ENCODE measurements at regions not wholly inside any gene's neighbourhood (a gene's known extent, or its start where the extent isn't known, plus 50 kb on each side); places are given as distances from the start of the nearest gene placed in this dataset.

- Histone ChIP-seq H3K9me3 (ENCODE audit: control extremely low read depth in 1 of 5, control insufficient read depth in 4 of 5, insufficient read depth in 2 of 5, low read depth in 1 of 5, low read length in 4 of 5) (no peaks in the 10 kb centered on the region), H3K27ac (ENCODE audit: insufficient read depth in 1 of 2, low read depth in 1 of 2, low read length in 2 of 2, poor library complexity in 1 of 2, severe bottlenecking in 2 of 2) (no peak overlapping the region), H3K4me3 (ENCODE audit: control insufficient read depth in 1 of 7, extremely low read depth in 1 of 7, insufficient read depth in 4 of 7, low read depth in 2 of 7, low read length in 6 of 7) (no peak overlapping the region), H3K4me1 (ENCODE audit: control extremely low read depth in 1 of 4, control insufficient read depth in 4 of 4, insufficient read depth in 4 of 4, low read length in 3 of 4) (no peaks in the 10 kb centered on the region), H3K27me3 (replicated peaks in 2 of 5; ENCODE audit: control insufficient read depth in 4 of 5, insufficient read depth in 5 of 5, low read length in 4 of 5) (no peaks in the 10 kb centered on the region), H3K36me3 (ENCODE audit: control insufficient read depth in 4 of 4, insufficient read depth in 4 of 4, low read length in 3 of 4) (no peaks in the 10 kb centered on the region)
- WGBS (ENCODE audit: insufficient coverage) = 60% methylated on average over 1 of the region's 4 CpGs
- ChIA-PET POLR2A (no interaction called here), CTCF (no interaction called here)
- no peak for DNase-seq
Measured at GRCh38 chr20:52867305-52867704, 104.9 kb upstream of the TSHZ2 start.

DNA sequence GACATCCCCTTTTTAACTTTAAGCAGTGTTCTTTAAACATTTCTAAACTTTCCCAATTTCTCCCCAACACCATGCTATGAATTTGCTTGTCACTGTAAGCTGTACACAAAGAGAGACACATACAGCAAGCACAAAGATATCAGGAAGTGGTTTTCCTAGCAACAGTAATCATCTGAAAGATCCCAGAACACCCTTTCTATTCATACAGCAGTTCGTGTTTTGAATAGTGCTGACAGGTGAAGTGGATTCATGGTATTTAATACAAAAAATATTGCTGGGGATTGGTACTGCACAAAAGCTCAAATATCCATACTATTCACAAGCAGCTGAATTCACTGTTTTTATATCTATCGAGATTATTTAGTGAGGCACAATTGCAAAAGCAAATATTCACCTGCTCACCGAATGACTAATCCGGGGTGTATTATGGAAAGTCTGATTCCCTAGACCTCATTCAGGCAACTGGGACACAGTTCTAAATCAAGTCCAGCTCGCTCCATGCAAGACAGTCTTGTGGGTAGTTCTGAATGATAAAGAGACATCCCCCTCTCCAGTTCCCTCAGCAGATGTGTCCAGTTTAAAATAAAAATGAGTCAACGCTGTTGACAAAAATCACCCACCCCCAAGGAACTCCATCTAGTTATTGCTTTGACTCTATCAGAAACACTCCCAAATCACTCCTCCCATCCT is 107.1 kb upstream of the TSHZ2 start:
- H3K27me3 ChIP-seq (replicated peaks in 2 of 5; ENCODE audit: control insufficient read depth in 4 of 5, insufficient read depth in 5 of 5, low read length in 4 of 5) = no peaks in the 10 kb centered on the region
- no peaks in the 10 kb centered on the region for H3K36me3 ChIP-seq (ENCODE audit: control insufficient read depth in 4 of 4, insufficient read depth in 4 of 4, low read length in 3 of 4)
- WGBS (ENCODE audit: insufficient coverage) = 90% methylated on average over 3 of the region's 6 CpGs
- H3K4me1 ChIP-seq (ENCODE audit: control extremely low read depth in 1 of 4, control insufficient read depth in 4 of 4, insufficient read depth in 4 of 4, low read length in 3 of 4) = no peaks in the 10 kb centered on the region
- POLR2A ChIA-PET = no interaction called here
- no peaks in the 10 kb centered on the region for H3K9me3 ChIP-seq (ENCODE audit: control extremely low read depth in 1 of 5, control insufficient read depth in 4 of 5, insufficient read depth in 2 of 5, low read depth in 1 of 5, low read length in 4 of 5)
- no peak overlapping the region for H3K4me3 ChIP-seq (ENCODE audit: control insufficient read depth in 1 of 7, extremely low read depth in 1 of 7, insufficient read depth in 4 of 7, low read depth in 2 of 7, low read length in 6 of 7)
- no peak for DNase-seq
- CTCF ChIA-PET = interaction anchor here (0.6 kb wide), 1 partner anchor 69 kb away, joined by 3 read pairs; no protein-coding TSS in a partner anchor
- no peak overlapping the region for H3K27ac ChIP-seq (ENCODE audit: insufficient read depth in 1 of 2, low read depth in 1 of 2, low read length in 2 of 2, poor library complexity in 1 of 2, severe bottlenecking in 2 of 2)

- Histone ChIP-seq H3K4me1 (ENCODE audit: control extremely low read depth in 1 of 4, control insufficient read depth in 4 of 4, insufficient read depth in 4 of 4, low read length in 3 of 4) (no peaks in the 10 kb centered on the region), H3K36me3 (ENCODE audit: control insufficient read depth in 4 of 4, insufficient read depth in 4 of 4, low read length in 3 of 4) (no peaks in the 10 kb centered on the region), H3K4me3 (ENCODE audit: control insufficient read depth in 1 of 7, extremely low read depth in 1 of 7, insufficient read depth in 4 of 7, low read depth in 2 of 7, low read length in 6 of 7) (no peak overlapping the region), H3K9me3 (ENCODE audit: control extremely low read depth in 1 of 5, control insufficient read depth in 4 of 5, insufficient read depth in 2 of 5, low read depth in 1 of 5, low read length in 4 of 5) (no peaks in the 10 kb centered on the region), H3K27ac (ENCODE audit: insufficient read depth in 1 of 2, low read depth in 1 of 2, low read length in 2 of 2, poor library complexity in 1 of 2, severe bottlenecking in 2 of 2) (no peak overlapping the region), H3K27me3 (replicated peaks in 2 of 5; ENCODE audit: control insufficient read depth in 4 of 5, insufficient read depth in 5 of 5, low read length in 4 of 5) (no peaks in the 10 kb centered on the region)
- no peak for DNase-seq
- ChIA-PET CTCF (no interaction called here), POLR2A (no interaction called here)
- 90% methylated on average over 4 of the region's 8 CpGs for WGBS (ENCODE audit: insufficient coverage)
Measured at GRCh38 chr20:52859156-52859876, 112.8 kb upstream of the TSHZ2 start.

DNA sequence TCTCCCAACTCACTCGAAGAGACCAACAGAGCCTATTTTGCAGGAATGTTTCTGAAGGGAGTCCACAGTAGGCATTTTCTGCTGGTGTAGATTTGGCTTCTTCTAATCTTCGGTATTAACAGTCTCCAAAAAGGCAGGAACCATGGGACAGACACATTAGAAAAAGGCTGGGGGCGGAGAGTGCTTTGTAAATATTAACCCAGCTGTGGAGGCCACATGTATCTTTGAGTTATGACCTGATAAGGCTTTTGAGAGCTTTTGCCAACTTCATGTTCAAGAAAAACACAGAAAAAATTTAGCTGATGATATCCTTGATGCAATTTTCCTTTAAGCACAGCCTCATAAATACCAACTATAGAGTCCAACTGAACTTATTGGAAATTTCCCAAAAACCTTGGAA is 119.4 kb upstream of the TSHZ2 start:
- Histone ChIP-seq H3K4me1 (ENCODE audit: control extremely low read depth in 1 of 4, control insufficient read depth in 4 of 4, insufficient read depth in 4 of 4, low read length in 3 of 4) (no peaks in the 10 kb centered on the region), H3K36me3 (ENCODE audit: control insufficient read depth in 4 of 4, insufficient read depth in 4 of 4, low read length in 3 of 4) (no peaks in the 10 kb centered on the region), H3K27ac (ENCODE audit: insufficient read depth in 1 of 2, low read depth in 1 of 2, low read length in 2 of 2, poor library complexity in 1 of 2, severe bottlenecking in 2 of 2) (no peak overlapping the region), H3K4me3 (ENCODE audit: control insufficient read depth in 1 of 7, extremely low read depth in 1 of 7, insufficient read depth in 4 of 7, low read depth in 2 of 7, low read length in 6 of 7) (no peak overlapping the region), H3K27me3 (replicated peaks in 2 of 5; ENCODE audit: control insufficient read depth in 4 of 5, insufficient read depth in 5 of 5, low read length in 4 of 5) (no peaks in the 10 kb centered on the region), H3K9me3 (ENCODE audit: control extremely low read depth in 1 of 5, control insufficient read depth in 4 of 5, insufficient read depth in 2 of 5, low read depth in 1 of 5, low read length in 4 of 5) (no peaks in the 10 kb centered on the region)
- no peak for DNase-seq
- POLR2A ChIA-PET = no interaction called here
- 89% methylated on average over 3 of the region's 3 CpGs for WGBS (ENCODE audit: insufficient coverage)
- CTCF ChIA-PET = no interaction called here

GRCh38 chr20:52847731-52848359 is 124.3 kb upstream of the TSHZ2 start:
- Histone ChIP-seq H3K4me3 (ENCODE audit: control insufficient read depth in 1 of 7, extremely low read depth in 1 of 7, insufficient read depth in 4 of 7, low read depth in 2 of 7, low read length in 6 of 7) (no peak overlapping the region), H3K9me3 (ENCODE audit: control extremely low read depth in 1 of 5, control insufficient read depth in 4 of 5, insufficient read depth in 2 of 5, low read depth in 1 of 5, low read length in 4 of 5) (no peaks in the 10 kb centered on the region), H3K4me1 (ENCODE audit: control extremely low read depth in 1 of 4, control insufficient read depth in 4 of 4, insufficient read depth in 4 of 4, low read length in 3 of 4) (no peaks in the 10 kb centered on the region), H3K27ac (ENCODE audit: insufficient read depth in 1 of 2, low read depth in 1 of 2, low read length in 2 of 2, poor library complexity in 1 of 2, severe bottlenecking in 2 of 2) (no peak overlapping the region), H3K27me3 (replicated peaks in 2 of 5; ENCODE audit: control insufficient read depth in 4 of 5, insufficient read depth in 5 of 5, low read length in 4 of 5) (peaks cover 0 to 2% (median 0%) of the 10 kb centered on the region in 5 experiments), H3K36me3 (ENCODE audit: control insufficient read depth in 4 of 4, insufficient read depth in 4 of 4, low read length in 3 of 4) (no peaks in the 10 kb centered on the region)
- CTCF ChIA-PET = no interaction called here
- DNase-seq = no peak
- 95% methylated on average over 2 of the region's 2 CpGs for WGBS (ENCODE audit: insufficient coverage)
- POLR2A ChIA-PET = no interaction called here

- Histone ChIP-seq H3K4me1 (ENCODE audit: control extremely low read depth in 1 of 4, control insufficient read depth in 4 of 4, insufficient read depth in 4 of 4, low read length in 3 of 4) (no peaks in the 10 kb centered on the region), H3K4me3 (ENCODE audit: control insufficient read depth in 1 of 7, extremely low read depth in 1 of 7, insufficient read depth in 4 of 7, low read depth in 2 of 7, low read length in 6 of 7) (no peak overlapping the region), H3K36me3 (ENCODE audit: control insufficient read depth in 4 of 4, insufficient read depth in 4 of 4, low read length in 3 of 4) (no peaks in the 10 kb centered on the region), H3K27ac (ENCODE audit: insufficient read depth in 1 of 2, low read depth in 1 of 2, low read length in 2 of 2, poor library complexity in 1 of 2, severe bottlenecking in 2 of 2) (no peak overlapping the region), H3K27me3 (replicated peaks in 2 of 5; ENCODE audit: control insufficient read depth in 4 of 5, insufficient read depth in 5 of 5, low read length in 4 of 5) (peaks cover 0 to 2% (median 0%) of the 10 kb centered on the region in 5 experiments), H3K9me3 (ENCODE audit: control extremely low read depth in 1 of 5, control insufficient read depth in 4 of 5, insufficient read depth in 2 of 5, low read depth in 1 of 5, low read length in 4 of 5) (no peaks in the 10 kb centered on the region)
- ChIA-PET POLR2A (no interaction called here), CTCF (no interaction called here)
- 30% methylated on average over 4 of the region's 4 CpGs for WGBS (ENCODE audit: insufficient coverage)
- no peak for DNase-seq
Measured at GRCh38 chr20:52847029-52847660, 125.0 kb upstream of the TSHZ2 start.

DNA sequence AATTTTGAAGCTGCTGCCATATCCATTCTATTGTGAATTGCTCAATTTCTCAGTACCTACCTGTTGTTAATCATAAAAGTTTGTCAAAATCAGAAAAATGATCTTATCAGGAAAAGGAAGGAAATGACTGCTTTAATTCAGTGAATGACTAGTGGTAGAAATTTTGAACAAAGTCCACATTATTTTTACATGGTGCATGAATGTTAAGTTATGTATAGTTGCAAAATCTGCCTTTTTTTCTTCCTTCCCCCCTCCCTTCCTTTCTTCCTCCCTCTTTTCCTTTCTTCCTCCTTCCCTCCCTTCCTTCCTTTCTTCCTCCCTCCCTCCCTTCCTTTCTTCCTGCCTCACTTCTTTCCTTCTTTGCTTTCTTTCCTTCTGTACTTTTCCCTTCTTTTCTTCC is 127.1 kb upstream of the TSHZ2 start:
- Histone ChIP-seq H3K9me3 (ENCODE audit: control extremely low read depth in 1 of 5, control insufficient read depth in 4 of 5, insufficient read depth in 2 of 5, low read depth in 1 of 5, low read length in 4 of 5) (peaks cover 0 to 3% (median 0%) of the 10 kb centered on the region in 5 experiments), H3K4me3 (ENCODE audit: control insufficient read depth in 1 of 7, extremely low read depth in 1 of 7, insufficient read depth in 4 of 7, low read depth in 2 of 7, low read length in 6 of 7) (no peak overlapping the region), H3K4me1 (ENCODE audit: control extremely low read depth in 1 of 4, control insufficient read depth in 4 of 4, insufficient read depth in 4 of 4, low read length in 3 of 4) (no peaks in the 10 kb centered on the region), H3K27me3 (replicated peaks in 2 of 5; ENCODE audit: control insufficient read depth in 4 of 5, insufficient read depth in 5 of 5, low read length in 4 of 5) (peaks cover 0 to 2% (median 0%) of the 10 kb centered on the region in 5 experiments), H3K36me3 (ENCODE audit: control insufficient read depth in 4 of 4, insufficient read depth in 4 of 4, low read length in 3 of 4) (no peaks in the 10 kb centered on the region), H3K27ac (ENCODE audit: insufficient read depth in 1 of 2, low read depth in 1 of 2, low read length in 2 of 2, poor library complexity in 1 of 2, severe bottlenecking in 2 of 2) (no peak overlapping the region)
- ChIA-PET CTCF (no interaction called here), POLR2A (no interaction called here)
- no peak for DNase-seq
